ENCODE measurements at regions not wholly inside any gene's neighbourhood (a gene's known extent, or its start where the extent isn't known, plus 50 kb on each side); places are given as distances from the start of the nearest gene placed in this dataset.
A peak's percentile ranks its signal among the peaks of the same experiment; 100 is the strongest.

- Histone ChIP-seq H3K4me3 (ENCODE audit: low read depth in 1 of 2, low read length in 2 of 2) (no peak overlapping the region), H3K9me3 (ENCODE audit: control insufficient read depth in 1 of 2, low read length in 2 of 2) (no peaks in the 10 kb centered on the region), H3K4me1 (ENCODE audit: control insufficient read depth in 1 of 2, insufficient read depth in 2 of 2, low read length in 2 of 2) (peaks cover 22 to 28% of the 10 kb centered on the region in 2 donors), H3K36me3 (ENCODE audit: control insufficient read depth in 1 of 2, insufficient read depth in 2 of 2, low read length in 2 of 2) (no peaks in the 10 kb centered on the region), H3K9ac (ENCODE audit: low read depth in 1 of 2, low read length in 2 of 2) (no peak overlapping the region), H3K27ac (ENCODE audit: low read depth, low read length) (no peak overlapping the region), H3K27me3 (ENCODE audit: control insufficient read depth in 1 of 2, insufficient read depth in 2 of 2, low read length in 2 of 2) (no peaks in the 10 kb centered on the region)
Measured at GRCh38 chr2:42933824-42934254, 141.5 kb upstream of the HAAO start.

- H3K27me3 ChIP-seq (ENCODE audit: control insufficient read depth in 1 of 2, insufficient read depth in 2 of 2, low read length in 2 of 2): no peaks in the 10 kb centered on the region
- H3K9me3 ChIP-seq (ENCODE audit: control insufficient read depth in 1 of 2, low read length in 2 of 2): no peaks in the 10 kb centered on the region
- peaks cover 35 to 41% of the 10 kb centered on the region in 2 donors for H3K4me1 ChIP-seq (ENCODE audit: control insufficient read depth in 1 of 2, insufficient read depth in 2 of 2, low read length in 2 of 2)
- H3K4me3 ChIP-seq (ENCODE audit: low read depth in 1 of 2, low read length in 2 of 2): no peak overlapping the region
- H3K27ac ChIP-seq (ENCODE audit: low read depth, low read length): no peak overlapping the region
- no peak overlapping the region for H3K9ac ChIP-seq (ENCODE audit: low read depth in 1 of 2, low read length in 2 of 2)
- H3K36me3 ChIP-seq (ENCODE audit: control insufficient read depth in 1 of 2, insufficient read depth in 2 of 2, low read length in 2 of 2): no peaks in the 10 kb centered on the region
Measured at GRCh38 chr2:42932271-42933151, 140.1 kb upstream of the HAAO start.

- Histone ChIP-seq H3K36me3 (ENCODE audit: control insufficient read depth in 1 of 2, insufficient read depth in 2 of 2, low read length in 2 of 2) (no peaks in the 10 kb centered on the region), H3K9me3 (ENCODE audit: control insufficient read depth in 1 of 2, low read length in 2 of 2) (no peaks in the 10 kb centered on the region), H3K27ac (ENCODE audit: low read depth, low read length) (no peak overlapping the region), H3K9ac (ENCODE audit: low read depth in 1 of 2, low read length in 2 of 2) (no peak overlapping the region), H3K4me3 (ENCODE audit: low read depth in 1 of 2, low read length in 2 of 2) (no peak overlapping the region), H3K27me3 (ENCODE audit: control insufficient read depth in 1 of 2, insufficient read depth in 2 of 2, low read length in 2 of 2) (no peaks in the 10 kb centered on the region), H3K4me1 (ENCODE audit: control insufficient read depth in 1 of 2, insufficient read depth in 2 of 2, low read length in 2 of 2) (peaks cover 42 to 48% of the 10 kb centered on the region in 2 donors)
Measured at GRCh38 chr2:42931818-42932195, 139.4 kb upstream of the HAAO start.

GRCh38 chr2:42931146-42931817, 138.9 kb upstream of the HAAO start:
- Histone ChIP-seq H3K36me3 (ENCODE audit: control insufficient read depth in 1 of 2, insufficient read depth in 2 of 2, low read length in 2 of 2) (no peaks in the 10 kb centered on the region), H3K27me3 (ENCODE audit: control insufficient read depth in 1 of 2, insufficient read depth in 2 of 2, low read length in 2 of 2) (no peaks in the 10 kb centered on the region), H3K9me3 (ENCODE audit: control insufficient read depth in 1 of 2, low read length in 2 of 2) (no peaks in the 10 kb centered on the region), H3K9ac (ENCODE audit: low read depth in 1 of 2, low read length in 2 of 2) (no peak overlapping the region), H3K4me3 (ENCODE audit: low read depth in 1 of 2, low read length in 2 of 2) (no peak overlapping the region), H3K4me1 (ENCODE audit: control insufficient read depth in 1 of 2, insufficient read depth in 2 of 2, low read length in 2 of 2) (peaks cover 48 to 54% of the 10 kb centered on the region in 2 donors), H3K27ac (ENCODE audit: low read depth, low read length) (no peak overlapping the region)

GRCh38 chr2:42930025-42930581, 137.7 kb upstream of the HAAO start:
- no peaks in the 10 kb centered on the region for H3K9me3 ChIP-seq (ENCODE audit: control insufficient read depth in 1 of 2, low read length in 2 of 2)
- H3K4me1 ChIP-seq (ENCODE audit: control insufficient read depth in 1 of 2, insufficient read depth in 2 of 2, low read length in 2 of 2): peaks cover 60 to 61% of the 10 kb centered on the region in 2 donors
- H3K4me3 ChIP-seq (ENCODE audit: low read depth in 1 of 2, low read length in 2 of 2): no peak overlapping the region
- H3K9ac ChIP-seq (ENCODE audit: low read depth in 1 of 2, low read length in 2 of 2): peak overlapping the region; percentile 13 to 20
- H3K27me3 ChIP-seq (ENCODE audit: control insufficient read depth in 1 of 2, insufficient read depth in 2 of 2, low read length in 2 of 2): no peaks in the 10 kb centered on the region
- peak overlapping the region; percentile 74 for H3K27ac ChIP-seq (ENCODE audit: low read depth, low read length)
- H3K36me3 ChIP-seq (ENCODE audit: control insufficient read depth in 1 of 2, insufficient read depth in 2 of 2, low read length in 2 of 2): no peaks in the 10 kb centered on the region

GRCh38 chr2:42929546-42930024, 137.2 kb upstream of the HAAO start:
- H3K27me3 ChIP-seq (ENCODE audit: control insufficient read depth in 1 of 2, insufficient read depth in 2 of 2, low read length in 2 of 2): no peaks in the 10 kb centered on the region
- peaks cover 65 to 67% of the 10 kb centered on the region in 2 donors for H3K4me1 ChIP-seq (ENCODE audit: control insufficient read depth in 1 of 2, insufficient read depth in 2 of 2, low read length in 2 of 2)

GRCh38 chr2:42928692-42929545, 136.5 kb upstream of the HAAO start:
- peaks cover 70 to 73% of the 10 kb centered on the region in 2 donors for H3K4me1 ChIP-seq (ENCODE audit: control insufficient read depth in 1 of 2, insufficient read depth in 2 of 2, low read length in 2 of 2)
- peak overlapping the region; percentile 74 for H3K27ac ChIP-seq (ENCODE audit: low read depth, low read length)
- peak overlapping the region; percentile 20 to 48 for H3K9ac ChIP-seq (ENCODE audit: low read depth in 1 of 2, low read length in 2 of 2)

More at GRCh38 chr2:42929546-42930024, 137.2 kb upstream of the HAAO start:
- Histone ChIP-seq H3K36me3 (ENCODE audit: control insufficient read depth in 1 of 2, insufficient read depth in 2 of 2, low read length in 2 of 2) (no peaks in the 10 kb centered on the region), H3K9ac (ENCODE audit: low read depth in 1 of 2, low read length in 2 of 2) (peak overlapping the region; percentile 20 to 48), H3K9me3 (ENCODE audit: control insufficient read depth in 1 of 2, low read length in 2 of 2) (no peaks in the 10 kb centered on the region), H3K27ac (ENCODE audit: low read depth, low read length) (peak overlapping the region; percentile 74), H3K4me3 (ENCODE audit: low read depth in 1 of 2, low read length in 2 of 2) (no peak overlapping the region)

GRCh38 chr2:42928161-42928691, 135.8 kb upstream of the HAAO start:
- Histone ChIP-seq H3K9ac (ENCODE audit: low read depth in 1 of 2, low read length in 2 of 2) (no peak overlapping the region), H3K36me3 (ENCODE audit: control insufficient read depth in 1 of 2, insufficient read depth in 2 of 2, low read length in 2 of 2) (no peaks in the 10 kb centered on the region), H3K27me3 (ENCODE audit: control insufficient read depth in 1 of 2, insufficient read depth in 2 of 2, low read length in 2 of 2) (no peaks in the 10 kb centered on the region), H3K27ac (ENCODE audit: low read depth, low read length) (peak overlapping the region; percentile 35), H3K9me3 (ENCODE audit: control insufficient read depth in 1 of 2, low read length in 2 of 2) (no peaks in the 10 kb centered on the region), H3K4me1 (ENCODE audit: control insufficient read depth in 1 of 2, insufficient read depth in 2 of 2, low read length in 2 of 2) (peaks cover 71 to 80% of the 10 kb centered on the region in 2 donors), H3K4me3 (ENCODE audit: low read depth in 1 of 2, low read length in 2 of 2) (peak overlapping the region in 1 of 2 donors; percentile 17)

More at GRCh38 chr2:42928692-42929545, 136.5 kb upstream of the HAAO start:
- Histone ChIP-seq H3K4me3 (ENCODE audit: low read depth in 1 of 2, low read length in 2 of 2) (no peak overlapping the region), H3K9me3 (ENCODE audit: control insufficient read depth in 1 of 2, low read length in 2 of 2) (no peaks in the 10 kb centered on the region), H3K36me3 (ENCODE audit: control insufficient read depth in 1 of 2, insufficient read depth in 2 of 2, low read length in 2 of 2) (no peaks in the 10 kb centered on the region), H3K27me3 (ENCODE audit: control insufficient read depth in 1 of 2, insufficient read depth in 2 of 2, low read length in 2 of 2) (no peaks in the 10 kb centered on the region)

GRCh38 chr2:42927334-42928160, 135.2 kb upstream of the HAAO start:
- peak overlapping the region; percentile 84 for H3K27ac ChIP-seq (ENCODE audit: low read depth, low read length)
- peak overlapping the region; percentile 6 to 44 for H3K9ac ChIP-seq (ENCODE audit: low read depth in 1 of 2, low read length in 2 of 2)

More at GRCh38 chr2:42927334-42928160, 135.2 kb upstream of the HAAO start:
- Histone ChIP-seq H3K4me3 (ENCODE audit: low read depth in 1 of 2, low read length in 2 of 2) (peak overlapping the region in 1 of 2 donors; percentile 17), H3K9me3 (ENCODE audit: control insufficient read depth in 1 of 2, low read length in 2 of 2) (no peaks in the 10 kb centered on the region), H3K36me3 (ENCODE audit: control insufficient read depth in 1 of 2, insufficient read depth in 2 of 2, low read length in 2 of 2) (no peaks in the 10 kb centered on the region), H3K27me3 (ENCODE audit: control insufficient read depth in 1 of 2, insufficient read depth in 2 of 2, low read length in 2 of 2) (no peaks in the 10 kb centered on the region), H3K4me1 (ENCODE audit: control insufficient read depth in 1 of 2, insufficient read depth in 2 of 2, low read length in 2 of 2) (peaks cover 77 to 87% of the 10 kb centered on the region in 2 donors)
